SK-N-SH treated with all-trans-retinoic acid at 6 μM for 48 hours (cell line): ENCODE measurements at regions not wholly inside any gene's neighbourhood (a gene's known extent, or its start where the extent isn't known, plus 50 kb on each side); places are given as distances from the start of the nearest gene placed in this dataset.

ENCODE experiments used
- ARNTL ChIP-seq: fragments of 450-650 bp; formaldehyde crosslinking; IDR thresholded peaks from 2 replicates; pipeline ENCODE4 v1.5.0; 2020; ENCODE audit warnings: low read depth, mild to moderate bottlenecking, moderate library complexity, borderline replicate concordance
- ESRRG ChIP-seq: fragments of 250-450 bp; sonication (Bioruptor Pico); IDR thresholded peaks from 2 replicates; pipeline ENCODE4 v1.6.1; 2021; ENCODE audit warnings: mild to moderate bottlenecking
- PATZ1 ChIP-seq: fragments of 250-450 bp; sonication (Bioruptor Pico); IDR thresholded peaks from 2 replicates; pipeline ENCODE4 v1.8.0; 2020; ENCODE audit warnings: mild to moderate bottlenecking, moderate library complexity, borderline replicate concordance
- PPARA ChIP-seq: fragments of 250-450 bp; sonication (Bioruptor Pico); IDR thresholded peaks from 2 replicates; pipeline ENCODE4 v1.5.0; 2020; ENCODE audit warnings: mild to moderate bottlenecking, borderline replicate concordance
- RARB ChIP-seq: fragments of 250-450 bp; sonication (Bioruptor Pico); IDR thresholded peaks from 2 replicates; pipeline ENCODE4 v1.8.0; 2021; ENCODE audit warnings: mild to moderate bottlenecking, moderate library complexity
- ZNF565 ChIP-seq: fragments of 450-650 bp; formaldehyde crosslinking; conservative IDR thresholded peaks from 2 replicates; pipeline ENCODE4 v1.5.0; 2020; ENCODE audit warnings: low read depth, mild to moderate bottlenecking, moderate library complexity
- ZNF70 ChIP-seq: fragments of 450-650 bp; formaldehyde crosslinking; IDR thresholded peaks from 2 replicates; pipeline ENCODE4 v1.5.0; 2020; ENCODE audit warnings: mild to moderate bottlenecking, moderate library complexity
- TF ChIP-seq, protein P1 (sequence below): fragments of 250-450 bp; sonication (Bioruptor Pico); IDR thresholded peaks from 2 replicates; pipeline ENCODE4 v1.5.1; 2020; ENCODE audit warnings: low read depth, mild to moderate bottlenecking, moderate library complexity
- TF ChIP-seq, protein P2 (sequence below): fragments of 250-450 bp; sonication (Bioruptor Pico); IDR thresholded peaks from 2 replicates; pipeline ENCODE4 v1.5.0; 2020; ENCODE audit warnings: mild to moderate bottlenecking, moderate library complexity

- no peak for TF ChIP-seq PATZ1
- no peak for TF ChIP-seq RARB (CRISPR knock-in tag)
- no peak for TF ChIP-seq ZNF565
- TF ChIP-seq, protein P1, sequence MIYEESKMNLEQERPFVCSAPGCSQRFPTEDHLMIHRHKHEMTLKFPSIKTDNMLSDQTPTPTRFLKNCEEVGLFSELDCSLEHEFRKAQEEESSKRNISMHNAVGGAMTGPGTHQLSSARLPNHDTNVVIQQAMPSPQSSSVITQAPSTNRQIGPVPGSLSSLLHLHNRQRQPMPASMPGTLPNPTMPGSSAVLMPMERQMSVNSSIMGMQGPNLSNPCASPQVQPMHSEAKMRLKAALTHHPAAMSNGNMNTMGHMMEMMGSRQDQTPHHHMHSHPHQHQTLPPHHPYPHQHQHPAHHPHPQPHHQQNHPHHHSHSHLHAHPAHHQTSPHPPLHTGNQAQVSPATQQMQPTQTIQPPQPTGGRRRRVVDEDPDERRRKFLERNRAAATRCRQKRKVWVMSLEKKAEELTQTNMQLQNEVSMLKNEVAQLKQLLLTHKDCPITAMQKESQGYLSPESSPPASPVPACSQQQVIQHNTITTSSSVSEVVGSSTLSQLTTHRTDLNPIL, result no peak
- TF ChIP-seq, protein P2, sequence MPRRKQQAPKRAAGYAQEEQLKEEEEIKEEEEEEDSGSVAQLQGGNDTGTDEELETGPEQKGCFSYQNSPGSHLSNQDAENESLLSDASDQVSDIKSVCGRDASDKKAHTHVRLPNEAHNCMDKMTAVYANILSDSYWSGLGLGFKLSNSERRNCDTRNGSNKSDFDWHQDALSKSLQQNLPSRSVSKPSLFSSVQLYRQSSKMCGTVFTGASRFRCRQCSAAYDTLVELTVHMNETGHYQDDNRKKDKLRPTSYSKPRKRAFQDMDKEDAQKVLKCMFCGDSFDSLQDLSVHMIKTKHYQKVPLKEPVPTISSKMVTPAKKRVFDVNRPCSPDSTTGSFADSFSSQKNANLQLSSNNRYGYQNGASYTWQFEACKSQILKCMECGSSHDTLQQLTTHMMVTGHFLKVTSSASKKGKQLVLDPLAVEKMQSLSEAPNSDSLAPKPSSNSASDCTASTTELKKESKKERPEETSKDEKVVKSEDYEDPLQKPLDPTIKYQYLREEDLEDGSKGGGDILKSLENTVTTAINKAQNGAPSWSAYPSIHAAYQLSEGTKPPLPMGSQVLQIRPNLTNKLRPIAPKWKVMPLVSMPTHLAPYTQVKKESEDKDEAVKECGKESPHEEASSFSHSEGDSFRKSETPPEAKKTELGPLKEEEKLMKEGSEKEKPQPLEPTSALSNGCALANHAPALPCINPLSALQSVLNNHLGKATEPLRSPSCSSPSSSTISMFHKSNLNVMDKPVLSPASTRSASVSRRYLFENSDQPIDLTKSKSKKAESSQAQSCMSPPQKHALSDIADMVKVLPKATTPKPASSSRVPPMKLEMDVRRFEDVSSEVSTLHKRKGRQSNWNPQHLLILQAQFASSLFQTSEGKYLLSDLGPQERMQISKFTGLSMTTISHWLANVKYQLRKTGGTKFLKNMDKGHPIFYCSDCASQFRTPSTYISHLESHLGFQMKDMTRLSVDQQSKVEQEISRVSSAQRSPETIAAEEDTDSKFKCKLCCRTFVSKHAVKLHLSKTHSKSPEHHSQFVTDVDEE (CRISPR knock-in tag), result no peak
- TF ChIP-seq ARNTL (CRISPR knock-in tag), result no peak
- TF ChIP-seq ESRRG (CRISPR knock-in tag), result no peak
- no peak for TF ChIP-seq ZNF70 (CRISPR knock-in tag)
- TF ChIP-seq PPARA, result no peak
Observed at GRCh38 chr2:199591826-199592225, 134.1 kb upstream of the SATB2 start.
